Ishikawa (cell line): ENCODE measurements at regions not wholly inside any gene's neighbourhood (a gene's known extent, or its start where the extent isn't known, plus 50 kb on each side); places are given as distances from the start of the nearest gene placed in this dataset.

Experiments used
- TAF1 ChIP-seq: IDR thresholded peaks from 2 replicates; pipeline ENCODE4 v1.6.1; 2012; ENCODE audit warnings: low read depth, mild to moderate bottlenecking
- TCF12 ChIP-seq: IDR thresholded peaks from 2 replicates; pipeline ENCODE4 v1.6.1; 2012; ENCODE audit warnings: low read depth
- YY1 ChIP-seq: IDR thresholded peaks from 2 replicates; pipeline ENCODE4 v1.6.1; 2012; ENCODE audit warnings: low read depth
- TF ChIP-seq, protein P1 (sequence below): IDR thresholded peaks from 2 replicates; pipeline ENCODE4 v1.6.1; 2012
- TF ChIP-seq, protein P2 (sequence below): IDR thresholded peaks from 2 replicates; pipeline ENCODE4 v1.6.1; 2012; ENCODE audit warnings: low read depth, mild to moderate bottlenecking

DNA sequence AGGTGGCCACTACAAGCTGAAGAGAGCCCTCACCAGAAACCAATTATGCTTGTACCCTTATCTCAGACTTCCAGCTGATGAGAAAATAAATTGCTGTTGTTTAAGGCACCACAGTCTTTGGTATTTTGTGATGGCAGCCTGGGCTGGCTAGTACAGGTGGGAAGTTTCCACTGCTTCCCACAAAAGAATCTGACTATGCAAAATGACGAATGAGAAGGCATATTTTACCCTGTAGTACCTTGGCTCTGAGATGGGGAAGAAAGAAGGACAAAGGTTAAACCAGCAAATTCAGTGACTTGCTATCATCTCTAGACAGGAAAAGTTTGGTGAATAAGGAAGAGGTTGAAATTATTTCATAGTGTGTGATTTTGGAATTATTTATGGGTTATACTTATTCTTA lies 112.8 kb upstream of the ELL2 start:
- TF ChIP-seq, protein P1, sequence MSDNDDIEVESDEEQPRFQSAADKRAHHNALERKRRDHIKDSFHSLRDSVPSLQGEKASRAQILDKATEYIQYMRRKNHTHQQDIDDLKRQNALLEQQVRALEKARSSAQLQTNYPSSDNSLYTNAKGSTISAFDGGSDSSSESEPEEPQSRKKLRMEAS, result no peak
- TF ChIP-seq YY1, result no peak
- TF ChIP-seq, protein P2, sequence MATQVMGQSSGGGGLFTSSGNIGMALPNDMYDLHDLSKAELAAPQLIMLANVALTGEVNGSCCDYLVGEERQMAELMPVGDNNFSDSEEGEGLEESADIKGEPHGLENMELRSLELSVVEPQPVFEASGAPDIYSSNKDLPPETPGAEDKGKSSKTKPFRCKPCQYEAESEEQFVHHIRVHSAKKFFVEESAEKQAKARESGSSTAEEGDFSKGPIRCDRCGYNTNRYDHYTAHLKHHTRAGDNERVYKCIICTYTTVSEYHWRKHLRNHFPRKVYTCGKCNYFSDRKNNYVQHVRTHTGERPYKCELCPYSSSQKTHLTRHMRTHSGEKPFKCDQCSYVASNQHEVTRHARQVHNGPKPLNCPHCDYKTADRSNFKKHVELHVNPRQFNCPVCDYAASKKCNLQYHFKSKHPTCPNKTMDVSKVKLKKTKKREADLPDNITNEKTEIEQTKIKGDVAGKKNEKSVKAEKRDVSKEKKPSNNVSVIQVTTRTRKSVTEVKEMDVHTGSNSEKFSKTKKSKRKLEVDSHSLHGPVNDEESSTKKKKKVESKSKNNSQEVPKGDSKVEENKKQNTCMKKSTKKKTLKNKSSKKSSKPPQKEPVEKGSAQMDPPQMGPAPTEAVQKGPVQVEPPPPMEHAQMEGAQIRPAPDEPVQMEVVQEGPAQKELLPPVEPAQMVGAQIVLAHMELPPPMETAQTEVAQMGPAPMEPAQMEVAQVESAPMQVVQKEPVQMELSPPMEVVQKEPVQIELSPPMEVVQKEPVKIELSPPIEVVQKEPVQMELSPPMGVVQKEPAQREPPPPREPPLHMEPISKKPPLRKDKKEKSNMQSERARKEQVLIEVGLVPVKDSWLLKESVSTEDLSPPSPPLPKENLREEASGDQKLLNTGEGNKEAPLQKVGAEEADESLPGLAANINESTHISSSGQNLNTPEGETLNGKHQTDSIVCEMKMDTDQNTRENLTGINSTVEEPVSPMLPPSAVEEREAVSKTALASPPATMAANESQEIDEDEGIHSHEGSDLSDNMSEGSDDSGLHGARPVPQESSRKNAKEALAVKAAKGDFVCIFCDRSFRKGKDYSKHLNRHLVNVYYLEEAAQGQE, result no peak
- TF ChIP-seq TAF1, result no peak
- TF ChIP-seq TCF12, result no peak
